BJ (cell line): ENCODE measurements at regions not wholly inside any gene's neighbourhood (a gene's known extent, or its start where the extent isn't known, plus 50 kb on each side); places are given as distances from the start of the nearest gene placed in this dataset.
"Not testable (repeated sequence)": the region's sequence is repeated elsewhere in the genome, so short reads cannot be mapped to it uniquely, and the experiment has no call there.

ENCODE experiments used
- CTCF ChIA-PET: fragments of 350-600 bp; formaldehyde crosslinking; extraction: SDS; loops from one replicate; lab custom pipeline; 2021; ENCODE audit warnings: antibody characterized with exemption, inconsistent platforms; lab: Yijun Ruan, JAX
- POLR2A ChIA-PET: fragments of 300-600 bp; sonication (Branson Sonifier 250); formaldehyde crosslinking; extraction: SDS; loops from one replicate; lab custom pipeline; 2021; ENCODE audit warnings: antibody characterized with exemption; lab: Charles Lee
- DNase-seq: peaks from one replicate; pipeline ENCODE4 v3.0.0-alpha.2; 2011; ENCODE audit warnings: low read depth
- H3K27me3 ChIP-seq: 2 replicates; pipeline ENCODE4 v1.6.0; 2011; ENCODE audit warnings: low read length; ENCODE audit not compliant: control insufficient read depth, insufficient read depth
- H3K36me3 ChIP-seq: 2 replicates; pipeline ENCODE4 v1.5.1; 2011; ENCODE audit warnings: low read length; ENCODE audit not compliant: control insufficient read depth, insufficient read depth
- H3K4me3 ChIP-seq: 2 replicates; pipeline ENCODE4 v1.5.1; 2011; ENCODE audit warnings: low read depth, mild to moderate bottlenecking, control low read depth, low read length
- CTCF ChIP-seq: IDR thresholded peaks from 2 replicates; pipeline ENCODE4 v1.5.1; 2011; ENCODE audit warnings: low read depth, mild to moderate bottlenecking, control low read depth, inconsistent platforms, low read length, moderate library complexity; ENCODE audit not compliant: insufficient read depth

DNA sequence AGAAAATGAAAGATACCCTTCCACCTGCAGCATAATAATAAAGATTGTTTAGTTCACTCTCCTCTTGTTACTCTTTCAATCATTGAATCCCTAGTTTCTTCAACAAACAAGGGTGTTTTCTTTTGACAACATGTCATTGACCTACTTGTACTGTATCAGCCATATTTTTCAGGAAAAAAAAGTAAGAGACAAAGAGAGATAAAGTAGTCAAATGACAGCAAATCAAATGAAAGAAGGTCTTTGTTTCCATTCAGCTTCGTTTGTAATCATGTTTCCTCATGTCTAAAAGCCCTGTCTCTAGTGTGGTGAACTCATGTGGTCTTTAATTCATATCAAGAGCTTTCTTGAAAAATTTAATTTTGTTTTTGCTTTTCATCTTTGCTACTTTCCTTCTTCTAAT is 557.8 kb upstream of the LRATD1 start:
- Histone ChIP-seq H3K4me3 (no peak overlapping the region), H3K27me3 (no peaks in the 10 kb centered on the region), H3K36me3 (no peaks in the 10 kb centered on the region)
- ChIA-PET POLR2A (no interaction called here), CTCF (no interaction called here)
- TF ChIP-seq CTCF = no peak
- DNase-seq = no peak

DNA sequence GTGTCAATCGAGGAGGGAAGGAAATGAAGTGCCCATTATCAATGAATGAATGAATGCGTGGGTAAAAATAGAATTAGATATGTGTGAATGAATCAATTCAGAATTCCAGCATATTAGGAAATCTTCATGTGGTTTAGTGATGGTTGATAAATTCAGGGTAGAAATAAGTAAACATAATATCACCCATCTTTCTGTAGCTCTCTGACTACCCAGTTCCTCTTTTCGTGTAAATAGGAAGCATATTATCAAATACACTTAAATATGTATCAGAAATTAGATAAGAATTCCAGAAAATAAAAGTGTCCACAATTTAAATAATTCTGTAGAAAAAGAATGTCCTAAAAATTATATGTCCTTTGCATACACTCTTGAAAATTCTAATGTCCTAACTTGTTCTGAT is 552.9 kb upstream of the LRATD1 start:
- CTCF ChIA-PET = no interaction called here
- Histone ChIP-seq H3K4me3 (no peak overlapping the region), H3K27me3 (no peaks in the 10 kb centered on the region), H3K36me3 (no peaks in the 10 kb centered on the region)
- no peak for DNase-seq
- POLR2A ChIA-PET = no interaction called here
- TF ChIP-seq CTCF = no peak

DNA sequence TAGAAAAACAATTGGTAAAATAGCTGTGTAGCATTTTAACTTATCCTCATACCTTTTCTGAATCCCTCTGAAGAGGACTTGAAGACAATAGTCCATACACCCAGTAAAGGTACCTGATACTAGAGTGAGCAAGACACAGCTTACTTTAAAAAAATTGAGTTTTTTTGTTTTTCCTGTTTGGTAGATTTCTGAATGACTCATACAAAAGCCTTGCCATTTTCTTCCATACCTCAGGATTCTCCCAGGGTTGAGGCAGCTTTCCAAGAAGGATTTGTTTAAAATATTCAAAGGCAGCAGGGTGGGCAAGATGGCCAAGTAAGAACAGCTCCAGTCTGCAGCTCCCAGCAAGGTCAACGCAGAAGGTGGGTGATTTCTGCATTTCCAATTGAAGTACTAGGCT is 551.0 kb upstream of the LRATD1 start:
- Histone ChIP-seq H3K4me3 (no peak overlapping the region), H3K27me3 (no peaks in the 10 kb centered on the region), H3K36me3 (no peaks in the 10 kb centered on the region)
- ChIA-PET CTCF (no interaction called here), POLR2A (no interaction called here)
- no peak for DNase-seq
- no peak for TF ChIP-seq CTCF

DNA sequence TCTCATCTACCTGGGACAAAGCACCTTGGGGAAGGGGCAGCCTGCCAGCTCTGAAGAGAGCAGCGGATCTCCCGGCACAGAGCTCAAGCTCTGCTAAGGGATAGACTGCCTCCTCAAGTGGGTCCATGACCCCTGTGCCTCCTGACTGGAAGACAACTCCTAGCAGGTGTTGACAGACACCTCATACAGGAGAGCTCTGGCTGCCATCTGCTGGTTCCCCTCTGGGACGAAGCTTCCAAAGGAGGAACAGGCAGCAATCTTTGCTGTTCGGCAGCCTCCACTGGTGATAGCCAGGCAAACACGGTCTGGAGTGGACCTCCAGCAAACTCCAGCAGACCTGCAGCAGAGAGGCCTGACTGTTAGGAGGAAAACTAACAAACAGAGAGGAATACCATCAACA is 549.9 kb upstream of the LRATD1 start:
- Histone ChIP-seq H3K4me3 (no peak overlapping the region), H3K36me3 (no peaks in the 10 kb centered on the region), H3K27me3 (no peaks in the 10 kb centered on the region)
- POLR2A ChIA-PET = no interaction called here
- TF ChIP-seq CTCF = no peak
- DNase-seq = no peak
- CTCF ChIA-PET = no interaction called here

DNA sequence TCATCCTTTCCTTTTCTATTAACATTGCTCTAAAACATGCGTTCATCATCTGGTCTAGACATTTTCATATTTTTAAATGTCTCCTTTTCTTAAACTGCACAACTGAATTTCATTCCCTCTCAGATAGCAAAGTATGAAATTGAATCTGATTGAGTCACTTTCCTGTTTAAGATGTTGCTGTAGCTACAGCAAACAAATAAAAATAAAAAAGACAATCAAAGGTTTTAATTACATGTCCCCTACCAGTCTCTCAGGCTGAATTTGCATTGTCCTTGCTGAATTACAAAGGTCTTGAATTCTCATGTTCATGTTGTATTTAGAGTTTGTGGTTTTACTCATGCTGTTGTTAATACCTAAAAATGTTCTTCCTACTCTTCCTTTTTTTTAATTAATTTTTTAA is 537.9 kb upstream of the LRATD1 start:
- TF ChIP-seq CTCF = no peak
- ChIA-PET CTCF (no interaction called here), POLR2A (no interaction called here)
- no peaks in the 10 kb centered on the region for H3K27me3 ChIP-seq
- H3K4me3 ChIP-seq = no peak overlapping the region
- no peak for DNase-seq
- H3K36me3 ChIP-seq = no peaks in the 10 kb centered on the region

DNA sequence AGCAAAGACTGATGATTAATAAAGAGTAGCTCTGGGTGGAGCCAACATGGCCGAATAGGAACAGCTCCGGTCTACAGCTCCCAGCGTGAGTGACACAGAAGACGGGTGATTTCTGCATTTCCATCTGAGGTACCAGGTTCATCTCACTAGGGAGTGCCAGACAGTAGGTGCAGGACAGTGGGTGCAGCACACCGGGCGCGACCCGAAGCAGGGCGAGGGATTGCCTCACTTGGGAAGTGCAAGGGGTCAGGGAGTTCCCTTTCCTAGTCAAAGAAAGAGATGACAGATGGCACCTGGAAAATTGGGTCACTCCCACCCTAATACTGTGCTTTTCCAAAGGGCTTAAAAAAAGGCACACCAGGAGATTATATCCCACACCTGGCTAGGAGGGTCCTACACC is 533.4 kb upstream of the LRATD1 start:
- H3K4me3 ChIP-seq, H3K27me3 ChIP-seq, POLR2A ChIA-PET, DNase-seq, CTCF ChIA-PET, H3K36me3 ChIP-seq: not testable (repeated sequence)
